Keratinocyte (primary cell): ENCODE measurements at regions not wholly inside any gene's neighbourhood (a gene's known extent, or its start where the extent isn't known, plus 50 kb on each side); places are given as distances from the start of the nearest gene placed in this dataset.
A peak's percentile ranks its signal among the peaks of the same experiment; 100 is the strongest.

Experiments
- DNase-seq: peaks from one replicate; pipeline ENCODE4 v3.0.0-alpha.2; 2011; ENCODE audit warnings: low read depth, missing footprints, low spot score
- FAIRE-seq: peaks from 2 replicates; lab custom pipeline; 2011; peaks lifted over from hg19 to GRCh38; lab: Jason Lieb, UNC
- H2AFZ ChIP-seq: 2 replicates; pipeline ENCODE4 v1.6.0; 2012; ENCODE audit warnings: low read length, control low read depth, inconsistent platforms; ENCODE audit not compliant: control insufficient read depth
- H3K27ac ChIP-seq: 2 replicates; pipeline ENCODE4 v1.5.1; 2011; ENCODE audit warnings: low read length; ENCODE audit not compliant: control insufficient read depth, insufficient read depth
- H3K27me3 ChIP-seq: 3 replicates; pipeline ENCODE4 v1.6.0; 2011; ENCODE audit warnings: low read length; ENCODE audit not compliant: control insufficient read depth, insufficient read depth; ENCODE audit errors: extremely low read depth
- H3K36me3 ChIP-seq, 2 experiments: 2 replicates in 1 of 2; 3 replicates in 1 of 2; pipeline ENCODE4 v1.5.1; 2011; ENCODE audit warnings: low read length in 2 of 2, mild to moderate bottlenecking in 1 of 2; ENCODE audit not compliant: control insufficient read depth in 2 of 2, insufficient read depth in 2 of 2; ENCODE audit errors: extremely low read depth in 1 of 2
- H3K4me1 ChIP-seq: 3 replicates; pipeline ENCODE4 v1.5.1; 2011; ENCODE audit warnings: low read length; ENCODE audit not compliant: control insufficient read depth, insufficient read depth; ENCODE audit errors: extremely low read depth
- H3K4me2 ChIP-seq: 3 replicates; pipeline ENCODE4 v1.6.0; 2011; ENCODE audit warnings: low read depth, low read length; ENCODE audit not compliant: control insufficient read depth, insufficient read depth; ENCODE audit errors: extremely low read depth
- H3K4me3 ChIP-seq, 3 experiments: fragments of 200-600 bp in 1 of 3; sonication (generic) in 1 of 3; 2 replicates in 2 of 3; 3 replicates in 1 of 3; pipeline ENCODE4 v1.5.1; 2011 to 2016; ENCODE audit warnings: low read length in 3 of 3, mild to moderate bottlenecking in 3 of 3, control low read depth in 2 of 3, inconsistent platforms in 1 of 3, low read depth in 1 of 3, mixed read lengths in 1 of 3, mixed run types in 1 of 3, moderate library complexity in 1 of 3; ENCODE audit not compliant: control insufficient read depth in 2 of 3, insufficient read depth in 2 of 3; ENCODE audit errors: extremely low read depth in 1 of 3
- H3K79me2 ChIP-seq: 2 replicates; pipeline ENCODE4 v1.6.0; 2012; ENCODE audit warnings: low read length; ENCODE audit not compliant: control insufficient read depth, insufficient read depth
- H3K9ac ChIP-seq: 3 replicates; pipeline ENCODE4 v1.6.0; 2011; ENCODE audit warnings: low read length; ENCODE audit not compliant: control insufficient read depth, insufficient read depth; ENCODE audit errors: extremely low read depth
- H3K9me1 ChIP-seq: 3 replicates; pipeline ENCODE4 v1.6.0; 2011; ENCODE audit warnings: low read length; ENCODE audit not compliant: control insufficient read depth, insufficient read depth; ENCODE audit errors: extremely low read depth
- H3K9me3 ChIP-seq: 2 replicates; pipeline ENCODE4 v1.5.1; 2012; ENCODE audit warnings: low read depth, low read length; ENCODE audit not compliant: control insufficient read depth
- H4K20me1 ChIP-seq: 3 replicates; pipeline ENCODE4 v1.6.0; 2011; ENCODE audit warnings: low read length; ENCODE audit not compliant: control insufficient read depth, insufficient read depth; ENCODE audit errors: extremely low read depth
- EZH2 ChIP-seq: IDR thresholded peaks from one replicate; pipeline ENCODE4 v1.6.1; 2012; ENCODE audit warnings: inconsistent platforms, mild to moderate bottlenecking, low read length, moderate library complexity
- dilution Hi-C: fragments of 300-500 bp; cut with MboI; formaldehyde crosslinking; loops from one replicate; pipeline ENCODE4 v1.7.0; 2020; ENCODE audit warnings: low sequenced_read_pairs; ENCODE audit not compliant: extremely low pct_ligation_motif_present
- TF ChIP-seq, protein P1 (sequence below), 3 experiments: IDR thresholded peaks in 1 of 3; conservative IDR thresholded peaks in 1 of 3; optimal IDR thresholded peaks in 1 of 3; 2 replicates in 2 of 3; 3 replicates in 1 of 3; pipeline versions ENCODE3 to v1.5.1; 2011; ENCODE audit warnings: low read length in 3 of 3, mild to moderate bottlenecking in 3 of 3, moderate library complexity in 2 of 3, control low read depth in 1 of 3, inconsistent platforms in 1 of 3; ENCODE audit not compliant: insufficient read depth in 2 of 3; ENCODE audit errors: extremely low read depth in 1 of 3

DNA sequence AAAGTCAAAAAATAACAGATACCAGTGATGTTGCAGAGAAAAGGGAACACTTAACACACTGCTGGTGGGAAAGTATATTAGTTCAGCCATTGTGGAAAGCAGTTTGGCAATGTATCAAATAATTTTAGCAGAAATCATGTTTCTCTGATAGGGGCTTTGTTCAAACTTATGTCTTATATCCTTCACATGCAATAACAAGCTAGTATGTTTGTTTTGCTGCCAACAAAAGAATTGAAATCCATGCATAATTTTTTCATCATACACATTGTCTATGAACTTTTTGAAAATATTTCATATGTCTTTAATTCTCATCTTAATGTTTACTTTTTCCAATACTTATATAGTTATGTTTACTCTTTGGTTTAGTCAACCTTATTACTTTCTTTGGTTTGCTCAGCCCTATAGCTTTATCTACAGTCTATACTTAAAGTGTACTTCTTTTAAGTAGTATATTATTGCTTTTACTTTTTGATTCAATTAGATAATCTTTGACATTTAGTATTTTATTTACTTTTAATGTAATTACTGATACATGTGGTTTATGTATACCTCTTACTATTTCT lies 639.6 kb upstream of the CBLB start:
- TF ChIP-seq EZH2: no peak
- peaks cover 9% of the 10 kb centered on the region for H3K4me1 ChIP-seq
- no peaks in the 10 kb centered on the region for H3K36me3 ChIP-seq
- no peak overlapping the region for H3K27ac ChIP-seq
- H3K27me3 ChIP-seq: no peaks in the 10 kb centered on the region
- H3K9ac ChIP-seq: no peak overlapping the region
- H3K4me2 ChIP-seq: peak overlapping the region; percentile 14
- H3K9me1 ChIP-seq: no peaks in the 10 kb centered on the region
- no peaks in the 10 kb centered on the region for H3K9me3 ChIP-seq
- FAIRE-seq (no peak), DNase-seq (no peak)
- no peak overlapping the region for H3K4me3 ChIP-seq
- dilution Hi-C loops: no loop called here
- H4K20me1 ChIP-seq: no peaks in the 10 kb centered on the region
- H3K79me2 ChIP-seq: no peaks in the 10 kb centered on the region
- no peak overlapping the region for H2AFZ ChIP-seq

DNA sequence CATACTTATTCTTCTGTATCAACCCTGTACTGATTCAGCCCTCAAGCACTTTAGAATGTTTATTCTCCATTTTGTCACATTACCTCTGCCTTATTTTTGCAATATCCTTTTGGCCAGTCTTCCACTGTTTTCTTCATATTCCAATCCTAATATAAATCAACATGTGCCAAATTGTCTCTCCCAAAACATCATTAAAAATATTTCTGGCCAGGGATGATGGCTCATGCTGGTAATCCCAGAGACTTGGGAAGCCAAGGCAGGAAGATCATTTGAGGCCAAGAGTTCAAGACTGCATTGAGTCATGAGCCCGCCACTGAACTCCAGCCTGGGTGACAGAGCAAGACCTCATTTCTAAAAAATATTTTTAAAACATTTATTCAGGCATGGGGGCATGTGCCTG lies 641.4 kb upstream of the CBLB start:
- no peaks in the 10 kb centered on the region for H3K36me3 ChIP-seq
- no peaks in the 10 kb centered on the region for H3K9me1 ChIP-seq
- H3K4me3 ChIP-seq: no peak overlapping the region
- no peak for TF ChIP-seq EZH2
- TF ChIP-seq, protein P1, sequence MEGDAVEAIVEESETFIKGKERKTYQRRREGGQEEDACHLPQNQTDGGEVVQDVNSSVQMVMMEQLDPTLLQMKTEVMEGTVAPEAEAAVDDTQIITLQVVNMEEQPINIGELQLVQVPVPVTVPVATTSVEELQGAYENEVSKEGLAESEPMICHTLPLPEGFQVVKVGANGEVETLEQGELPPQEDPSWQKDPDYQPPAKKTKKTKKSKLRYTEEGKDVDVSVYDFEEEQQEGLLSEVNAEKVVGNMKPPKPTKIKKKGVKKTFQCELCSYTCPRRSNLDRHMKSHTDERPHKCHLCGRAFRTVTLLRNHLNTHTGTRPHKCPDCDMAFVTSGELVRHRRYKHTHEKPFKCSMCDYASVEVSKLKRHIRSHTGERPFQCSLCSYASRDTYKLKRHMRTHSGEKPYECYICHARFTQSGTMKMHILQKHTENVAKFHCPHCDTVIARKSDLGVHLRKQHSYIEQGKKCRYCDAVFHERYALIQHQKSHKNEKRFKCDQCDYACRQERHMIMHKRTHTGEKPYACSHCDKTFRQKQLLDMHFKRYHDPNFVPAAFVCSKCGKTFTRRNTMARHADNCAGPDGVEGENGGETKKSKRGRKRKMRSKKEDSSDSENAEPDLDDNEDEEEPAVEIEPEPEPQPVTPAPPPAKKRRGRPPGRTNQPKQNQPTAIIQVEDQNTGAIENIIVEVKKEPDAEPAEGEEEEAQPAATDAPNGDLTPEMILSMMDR (optimal IDR thresholded peaks at IDR 0.05 in 1 of 3, IDR thresholded peaks at IDR 0.05 in 1 of 3, conservative IDR thresholded peaks at IDR 0.05 in 1 of 3; ENCODE audit: extremely low read depth in 1 of 3, insufficient read depth in 2 of 3, low read length in 3 of 3): no peak
- no peak overlapping the region for H2AFZ ChIP-seq
- no peak overlapping the region for H3K4me2 ChIP-seq
- no peaks in the 10 kb centered on the region for H3K9me3 ChIP-seq
- no peak for FAIRE-seq
- H3K27me3 ChIP-seq: no peaks in the 10 kb centered on the region
- H4K20me1 ChIP-seq: no peaks in the 10 kb centered on the region
- no peaks in the 10 kb centered on the region for H3K79me2 ChIP-seq
- no peak overlapping the region for H3K27ac ChIP-seq
- dilution Hi-C loops: no loop called here
- H3K4me1 ChIP-seq: peaks cover 9% of the 10 kb centered on the region
- H3K9ac ChIP-seq: no peak overlapping the region
- no peak for DNase-seq

DNA sequence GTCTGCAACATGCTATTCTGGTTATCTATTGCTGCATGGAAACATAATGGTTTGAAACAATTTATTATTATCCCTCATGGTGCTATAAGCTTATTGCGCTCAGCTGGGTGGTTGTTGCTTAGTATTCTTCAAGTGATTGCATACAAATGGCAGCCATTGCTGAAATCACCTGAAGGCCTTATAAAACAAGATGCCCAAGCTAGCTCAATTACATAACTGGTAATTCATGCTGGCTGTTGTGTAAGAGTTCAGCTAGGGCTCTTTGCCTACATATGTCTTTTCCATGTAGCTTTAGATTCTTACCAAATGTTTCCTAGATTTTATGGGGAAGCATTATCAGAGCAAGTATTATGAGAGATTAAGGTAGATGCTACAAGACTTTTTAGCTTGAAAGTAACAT lies 644.0 kb upstream of the CBLB start:
- H4K20me1 ChIP-seq: no peaks in the 10 kb centered on the region
- no peak overlapping the region for H3K9ac ChIP-seq
- no peaks in the 10 kb centered on the region for H3K79me2 ChIP-seq
- FAIRE-seq (no peak), DNase-seq (no peak)
- H3K27ac ChIP-seq: no peak overlapping the region
- peaks cover 9% of the 10 kb centered on the region for H3K4me1 ChIP-seq
- H2AFZ ChIP-seq: no peak overlapping the region
- H3K9me3 ChIP-seq: no peaks in the 10 kb centered on the region
- no peak overlapping the region for H3K4me2 ChIP-seq
- dilution Hi-C loops: no loop called here
- no peaks in the 10 kb centered on the region for H3K27me3 ChIP-seq
- H3K9me1 ChIP-seq: no peaks in the 10 kb centered on the region
- H3K4me3 ChIP-seq: no peak overlapping the region
- no peaks in the 10 kb centered on the region for H3K36me3 ChIP-seq
- TF ChIP-seq EZH2: no peak
- TF ChIP-seq, protein P1 (optimal IDR thresholded peaks at IDR 0.05 in 1 of 3, IDR thresholded peaks at IDR 0.05 in 1 of 3, conservative IDR thresholded peaks at IDR 0.05 in 1 of 3; ENCODE audit: extremely low read depth in 1 of 3, insufficient read depth in 2 of 3, low read length in 3 of 3): no peak
